Spleen (tissue), 11 donors: ENCODE measurements at regions not wholly inside any gene's neighbourhood (a gene's known extent, or its start where the extent isn't known, plus 50 kb on each side); places are given as distances from the start of the nearest gene placed in this dataset.

Experiments
- DNase-seq: peaks from one replicate; pipeline ENCODE4 v3.0.0-alpha.2; 2020
- H3K27ac ChIP-seq, 8 donors: fragments of 200-600 bp; sonication (generic) in 7 of 8; 1 replicate in 4 of 8; 2 replicates in 4 of 8; pipeline versions ENCODE4 v1.5.0 to v1.8.0; 2016 to 2021; ENCODE audit warnings: inconsistent platforms in 4 of 8, mild to moderate bottlenecking in 4 of 8, moderate library complexity in 1 of 8
- H3K27me3 ChIP-seq, 7 donors: fragments of 200-600 bp; sonication (generic) in 6 of 7; replicated peaks in 1 of 7; 1 replicate in 4 of 7; 2 replicates in 3 of 7; pipeline versions ENCODE4 v1.5.0 to v1.8.0; 2016 to 2021; ENCODE audit warnings: inconsistent platforms in 3 of 7, mild to moderate bottlenecking in 1 of 7
- H3K36me3 ChIP-seq, 6 donors: fragments of 200-600 bp; sonication (generic) in 5 of 6; 1 replicate in 4 of 6; 2 replicates in 2 of 6; pipeline versions ENCODE4 v1.5.0 to v1.8.0; 2016 to 2021; ENCODE audit warnings: inconsistent platforms in 2 of 6
- H3K4me1 ChIP-seq, 6 donors: fragments of 200-600 bp; sonication (generic) in 5 of 6; 1 replicate in 3 of 6; 2 replicates in 3 of 6; pipeline versions ENCODE4 v1.5.0 to v1.8.0; 2016 to 2021; ENCODE audit warnings: inconsistent platforms in 3 of 6
- H3K4me3 ChIP-seq, 8 donors: fragments of 200-600 bp; sonication (generic) in 7 of 8; 1 replicate in 4 of 8; 2 replicates in 4 of 8; pipeline versions ENCODE4 v1.5.0 to v1.8.0; 2016 to 2021; ENCODE audit warnings: inconsistent platforms in 4 of 8, mild to moderate bottlenecking in 4 of 8, moderate library complexity in 2 of 8
- H3K9me3 ChIP-seq, 8 donors: fragments of 200-600 bp; sonication (generic) in 7 of 8; 1 replicate in 4 of 8; 2 replicates in 4 of 8; pipeline versions ENCODE4 v1.5.0 to v1.8.0; 2016 to 2021; ENCODE audit warnings: inconsistent platforms in 4 of 8
- CTCF ChIP-seq, 11 experiments: fragments of 200-600 bp in 7 of 11; fragments of 450-650 bp in 4 of 11; sonication (generic) in 4 of 11; IDR thresholded peaks in 8 of 11; conservative IDR thresholded peaks in 3 of 11; 1 replicate in 7 of 11; 2 replicates in 4 of 11; pipeline versions ENCODE4 v1.4.0 to v1.8.0; 2016 to 2021; ENCODE audit warnings: antibody characterized with exemption in 11 of 11, inconsistent platforms in 4 of 11, mild to moderate bottlenecking in 1 of 11
- POLR2A ChIP-seq, 3 donors: fragments of 450-650 bp; IDR thresholded peaks; one replicate each; pipeline ENCODE4 v1.5.1; 2017; ENCODE audit warnings: antibody characterized with exemption in 3 of 3, mild to moderate bottlenecking in 1 of 3
- POLR2AphosphoS5 ChIP-seq, 3 donors: sonication (generic); formaldehyde crosslinking; IDR thresholded peaks; one replicate each; pipeline ENCODE4 v1.5.1; 2017; ENCODE audit warnings: antibody characterized with exemption in 3 of 3
- WGBS, 5 donors: extraction: QIAGEN DNeasy Blood & Tissue Kit in 3 of 5; methylation state at CpG; one replicate each; pipeline versions ENCODE4 v1.1.5 to v1.1.7; 2013 to 2018; 5-methylcytosine and 5-hydroxymethylcytosine counted together
- intact Hi-C: fragments of 100-400 bp; cut with DNase I; formaldehyde crosslinking; loops from one replicate; pipeline ENCODE4 v1.15.0; 2023; ENCODE audit warnings: low total_unique reads
- donor health status: healthy with polysubstance abuse.
- donor health status: DM: no; HTN: no; CAD: no; lungs with moderate emphysema.
- donor health status: DM: no; HTN: no; CAD: no.
- donor health status: Bipolar disorder and iron deficiency.
- donor health status: healthy.
- donor health status: DM: no; HTN: no; CAD: no.
- donor health status: DM: yes; HTN: yes; CAD: no.

- no peak for DNase-seq
- H3K36me3 ChIP-seq, result no peaks in the 10 kb centered on the region
- 10 to 48% (median 34%) methylated on average over 4 of the region's 4 CpGs for WGBS, 5 donors
These were observed 93.4 kb downstream of the KCTD12 start for GRCh38 chr13:76792731-76793347.

DNA sequence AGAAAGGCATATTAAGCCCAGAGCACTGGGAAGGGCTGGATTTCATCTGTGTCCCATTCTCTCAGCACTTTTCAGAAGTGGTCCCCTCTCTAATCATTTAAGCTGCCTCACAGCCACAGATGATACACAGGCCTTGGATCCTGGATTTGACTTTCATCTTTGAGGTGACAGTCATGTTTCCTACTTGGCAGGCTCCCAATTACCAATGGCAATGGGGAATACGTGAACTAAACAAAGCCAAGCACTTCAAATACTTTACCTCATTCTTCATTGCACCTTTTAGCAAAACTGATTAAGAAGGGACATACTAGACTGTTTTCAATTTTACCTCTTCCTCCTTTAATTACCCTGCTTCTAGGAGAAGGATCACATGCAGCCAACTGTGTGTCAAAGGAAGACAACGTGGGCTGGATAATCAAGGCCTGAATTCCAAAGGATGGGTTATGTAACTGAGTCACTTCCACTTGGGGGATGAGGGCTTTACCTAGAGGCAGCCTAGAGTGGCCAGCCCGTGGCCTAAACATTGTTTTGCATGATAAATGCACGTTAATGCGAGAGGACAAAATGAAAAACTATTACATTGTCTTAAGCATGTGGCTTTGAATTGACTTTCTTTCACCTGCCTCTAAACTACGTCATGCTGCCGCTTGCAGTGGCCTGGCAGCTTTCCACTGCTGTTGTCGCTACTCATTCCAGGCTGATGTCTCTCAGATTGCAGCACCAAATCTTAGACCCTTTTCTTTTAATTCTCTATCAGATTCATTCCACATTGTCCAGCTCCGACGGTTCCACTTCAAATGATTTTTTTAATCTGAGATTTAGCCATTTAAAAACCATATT lies 95.0 kb downstream of the KCTD12 start:
- intact Hi-C loops, result no loop called here
- H3K27ac ChIP-seq, result no peak overlapping the region
- H3K4me1 ChIP-seq, result peaks cover 0 to 9% (median 4%) of the 10 kb centered on the region in 6 donors
- H3K4me3 ChIP-seq, result no peak overlapping the region
- H3K36me3 ChIP-seq, result no peaks in the 10 kb centered on the region
- TF ChIP-seq CTCF (IDR thresholded peaks at IDR 0.05 in 8 of 11, conservative IDR thresholded peaks at IDR 0.05 in 3 of 11), result no peak
- WGBS, 5 donors, result 82 to 90% (median 87%) methylated on average over 10 of the region's 10 CpGs
- peaks cover 0 to 8% (median 2%) of the 10 kb centered on the region in 8 donors for H3K9me3 ChIP-seq
- no peaks in the 10 kb centered on the region for H3K27me3 ChIP-seq
- no peak for DNase-seq

More at GRCh38 chr13:76792731-76793347, 93.4 kb downstream of the KCTD12 start:
- no peaks in the 10 kb centered on the region for H3K27me3 ChIP-seq
- H3K27ac ChIP-seq, result peak overlapping the region in 2 of 8 donors; percentile 17 to 30
- H3K4me3 ChIP-seq, result no peak overlapping the region
- TF ChIP-seq POLR2A (IDR thresholded peaks at IDR 0.05) (no peak), POLR2AphosphoS5 (IDR thresholded peaks at IDR 0.05) (no peak), CTCF (IDR thresholded peaks at IDR 0.05 in 8 of 11, conservative IDR thresholded peaks at IDR 0.05 in 3 of 11) (no peak)
- no peaks in the 10 kb centered on the region for H3K9me3 ChIP-seq
- intact Hi-C loops, result no loop called here
- peaks cover 0 to 9% (median 4%) of the 10 kb centered on the region in 6 donors for H3K4me1 ChIP-seq

GRCh38 chr13:76790526-76790925 lies 95.7 kb downstream of the KCTD12 start:
- intact Hi-C loops, result no loop called here
- no peak for DNase-seq
- no peak for TF ChIP-seq POLR2A (IDR thresholded peaks at IDR 0.05)
- TF ChIP-seq POLR2AphosphoS5 (IDR thresholded peaks at IDR 0.05), result no peak
- no peak for TF ChIP-seq CTCF (IDR thresholded peaks at IDR 0.05 in 8 of 11, conservative IDR thresholded peaks at IDR 0.05 in 3 of 11)
- Histone ChIP-seq H3K27me3 (no peaks in the 10 kb centered on the region), H3K36me3 (no peaks in the 10 kb centered on the region), H3K27ac (no peak overlapping the region), H3K4me1 (peaks cover 0 to 9% (median 4%) of the 10 kb centered on the region in 6 donors), H3K4me3 (no peak overlapping the region), H3K9me3 (peaks cover 0 to 15% (median 7%) of the 10 kb centered on the region in 8 donors)
- 68 to 88% (median 87%) methylated on average over 1 of the region's 1 CpG for WGBS, 5 donors

- peaks cover 0 to 17% (median 7%) of the 10 kb centered on the region in 8 donors for H3K9me3 ChIP-seq
- no peak for DNase-seq
- H3K27ac ChIP-seq, result no peak overlapping the region
- no peaks in the 10 kb centered on the region for H3K27me3 ChIP-seq
- intact Hi-C loops, result no loop called here
- H3K4me1 ChIP-seq, result no peaks in the 10 kb centered on the region
- TF ChIP-seq CTCF (IDR thresholded peaks at IDR 0.05 in 8 of 11, conservative IDR thresholded peaks at IDR 0.05 in 3 of 11), result no peak
- H3K36me3 ChIP-seq, result no peaks in the 10 kb centered on the region
- 54 to 92% (median 81%) methylated on average over 3 of the region's 3 CpGs for WGBS, 5 donors
- no peak overlapping the region for H3K4me3 ChIP-seq
These were observed 102.4 kb downstream of the KCTD12 start for GRCh38 chr13:76783798-76784197.
